ENCODE measurements at regions not wholly inside any gene's neighbourhood (a gene's known extent, or its start where the extent isn't known, plus 50 kb on each side); places are given as distances from the start of the nearest gene placed in this dataset.
A peak's percentile ranks its signal among the peaks of the same experiment; 100 is the strongest.
"Not testable (repeated sequence)": the region's sequence is repeated elsewhere in the genome, so short reads cannot be mapped to it uniquely, and the experiment has no call there.

DNA sequence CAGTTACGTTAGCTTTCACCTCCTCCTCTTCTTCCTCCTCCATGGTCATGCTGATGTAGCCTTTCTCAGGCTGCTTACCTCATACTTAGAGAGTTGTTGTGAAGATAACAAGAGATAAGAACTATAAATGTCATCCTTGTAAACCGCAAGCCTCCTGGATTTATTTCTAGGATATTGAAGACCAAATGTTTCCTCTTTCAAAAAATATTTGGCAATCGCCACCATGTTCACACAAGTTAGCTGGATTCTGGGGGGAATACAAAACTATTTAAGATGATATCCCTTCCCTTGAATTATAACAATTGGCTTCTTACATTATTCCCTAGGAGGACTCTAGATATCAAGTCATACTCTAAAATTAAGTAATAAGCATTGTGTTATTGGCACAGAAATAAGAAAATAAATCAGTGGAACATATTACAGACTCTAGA, 99.8 kb upstream of the PLEKHG1 start:
- DNase-seq, result no peak

DNA sequence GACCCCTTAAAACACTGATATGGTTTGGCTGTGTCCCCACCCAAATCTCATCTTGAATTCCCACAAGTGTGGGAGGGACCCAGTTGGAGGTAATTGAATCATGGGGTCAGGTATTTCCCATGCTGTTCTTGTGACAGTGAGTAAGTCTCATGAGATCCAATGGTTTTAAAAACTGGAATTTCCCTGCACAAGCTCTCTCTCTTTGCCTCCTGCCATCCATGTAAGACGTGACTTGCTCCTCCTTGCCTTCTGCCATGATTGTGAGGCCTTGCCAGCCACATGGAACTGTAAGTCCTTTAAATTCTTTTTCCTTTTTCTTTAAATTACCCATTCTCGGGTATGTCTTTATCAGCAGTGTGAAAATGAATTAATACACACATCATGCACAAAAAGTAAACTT, 99.1 kb upstream of the PLEKHG1 start:
- not testable (repeated sequence) for DNase-seq

- DNase-seq, result no peak
Measured at GRCh38 chr6:150503041-150503440, 96.6 kb upstream of the PLEKHG1 start.

- DNase-seq, result no peak
Measured at GRCh38 chr6:150503586-150504339, 95.9 kb upstream of the PLEKHG1 start.

DNA sequence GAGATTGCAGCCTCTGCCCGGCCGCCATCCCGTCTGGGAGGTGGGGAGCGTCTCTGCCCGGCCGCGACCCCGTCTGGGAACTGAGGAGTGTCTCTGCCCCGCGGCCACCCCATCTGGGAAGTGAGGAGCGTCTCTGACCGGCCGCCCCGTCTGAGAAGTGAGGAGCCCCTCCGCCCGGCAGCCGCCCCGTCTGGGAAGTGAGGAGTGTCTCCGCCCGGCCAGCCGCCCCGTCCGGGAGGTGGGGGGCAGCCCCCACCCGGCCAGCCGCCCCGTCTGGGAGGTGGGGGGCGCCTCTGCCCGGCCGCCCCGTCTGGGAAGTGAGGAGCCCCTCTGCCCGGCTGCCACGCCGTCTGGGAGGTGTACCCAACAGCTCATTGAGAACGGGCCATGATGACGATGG, 92.3 kb upstream of the PLEKHG1 start:
- not testable (repeated sequence) for DNase-seq

DNA sequence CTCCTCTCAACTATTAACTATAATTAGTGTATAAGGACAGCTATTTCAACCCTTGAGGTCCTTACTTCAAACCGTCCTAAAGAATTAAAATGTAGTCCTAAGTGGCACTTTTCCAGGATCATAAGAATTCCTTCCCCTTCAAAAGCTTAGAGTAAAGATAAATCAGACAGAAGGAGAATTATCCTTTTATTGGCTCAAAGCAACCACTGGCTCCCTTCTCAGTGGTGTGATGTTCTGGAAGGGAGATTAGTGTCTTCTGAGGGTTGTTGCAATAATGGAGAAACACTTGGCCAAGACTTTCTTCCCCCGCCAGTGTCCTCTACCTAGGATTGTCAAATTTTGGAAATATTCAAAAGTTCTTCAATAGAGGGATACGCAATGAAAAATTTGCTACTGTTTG, 89.1 kb upstream of the PLEKHG1 start:
- no peak for DNase-seq

- DNase-seq, result no peak
Measured at GRCh38 chr6:150511313-150511712, 88.4 kb upstream of the PLEKHG1 start.

DNA sequence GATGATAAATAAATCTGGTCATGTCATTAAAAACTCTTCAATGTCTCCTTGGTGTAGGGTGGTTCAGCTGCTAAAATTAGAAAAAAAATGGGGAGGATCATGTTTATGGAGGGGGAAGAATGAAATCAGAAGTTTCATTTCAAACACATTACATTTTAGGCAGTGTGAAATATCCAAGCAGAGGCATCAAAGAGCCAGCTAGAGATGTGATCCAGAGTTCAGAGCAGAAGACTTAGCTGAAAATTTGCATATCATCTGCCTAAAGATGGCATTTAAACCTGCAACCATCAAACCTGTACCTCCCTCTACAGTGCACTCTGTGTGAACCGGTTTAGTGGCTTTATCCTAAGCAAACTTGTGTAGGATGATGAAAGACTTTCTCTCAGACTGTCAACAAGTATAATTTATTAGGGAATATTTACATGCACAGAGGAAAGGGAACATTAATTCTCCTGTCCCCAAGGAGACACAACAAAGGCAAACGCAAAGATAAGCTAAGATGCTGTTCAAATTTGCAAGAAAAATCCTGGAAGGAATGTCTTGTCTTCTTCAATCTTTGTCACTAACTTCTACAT, 84.8 kb upstream of the PLEKHG1 start:
- DNase-seq, result peak; percentile 35

DNA sequence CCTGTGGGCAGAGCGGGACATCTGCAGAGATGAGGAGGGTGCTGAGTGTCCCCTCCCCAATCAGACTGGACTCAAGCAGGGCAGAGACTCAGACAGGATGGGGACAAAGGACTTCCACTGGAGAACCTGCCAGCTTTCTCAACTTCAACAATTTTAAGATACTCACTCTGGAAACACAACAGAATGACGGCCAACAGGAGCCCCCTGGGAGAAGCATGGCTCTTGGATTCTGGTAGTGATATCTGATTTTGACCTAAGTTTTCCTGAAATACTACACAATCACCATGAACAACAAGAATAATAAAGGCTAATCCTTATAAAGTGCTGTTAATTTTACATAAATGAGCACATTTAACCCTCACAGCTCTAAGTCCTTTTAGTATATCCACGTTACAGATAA, 83.5 kb upstream of the PLEKHG1 start:
- no peak for DNase-seq

DNA sequence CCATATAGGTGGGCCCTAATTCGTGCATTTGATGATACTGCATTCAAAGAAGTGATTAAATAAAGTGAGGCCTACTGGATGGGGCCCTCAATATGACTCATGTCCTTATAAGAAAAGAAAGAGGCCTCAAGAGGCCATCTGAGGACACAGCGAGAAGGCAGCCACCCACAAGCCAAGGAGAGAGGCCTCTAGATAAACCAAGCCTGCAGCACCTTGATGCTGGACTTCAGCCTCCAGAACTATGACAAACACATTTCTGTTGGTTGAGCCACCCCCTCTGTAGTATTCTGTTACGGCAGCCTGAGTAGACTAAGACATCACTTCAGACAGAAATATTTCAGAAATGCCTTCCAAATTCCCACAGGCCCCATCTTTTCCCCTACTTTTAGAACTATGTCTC, 82.5 kb upstream of the PLEKHG1 start:
- DNase-seq, result no peak

- DNase-seq, result no peak
Measured at GRCh38 chr6:150521482-150521881, 78.2 kb upstream of the PLEKHG1 start.

DNA sequence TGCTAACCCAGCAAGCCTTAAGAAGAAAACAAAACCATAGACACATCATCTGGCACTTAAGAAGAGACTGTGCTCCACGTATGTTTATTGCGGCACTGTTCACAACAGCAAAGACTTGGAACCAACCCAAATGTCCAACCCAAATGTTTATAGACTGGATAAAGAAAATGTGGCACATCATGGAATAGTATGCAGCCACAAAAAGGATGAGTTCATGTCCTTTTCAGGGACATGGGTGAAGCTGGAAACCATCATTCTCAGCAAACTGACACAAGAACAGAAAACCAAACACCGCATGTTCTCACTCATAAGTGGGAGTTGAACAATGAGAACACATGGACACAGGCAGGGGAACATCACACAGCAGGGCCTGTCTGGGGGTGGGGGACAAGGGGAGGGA, 76.5 kb upstream of the PLEKHG1 start:
- not testable (repeated sequence) for DNase-seq

DNA sequence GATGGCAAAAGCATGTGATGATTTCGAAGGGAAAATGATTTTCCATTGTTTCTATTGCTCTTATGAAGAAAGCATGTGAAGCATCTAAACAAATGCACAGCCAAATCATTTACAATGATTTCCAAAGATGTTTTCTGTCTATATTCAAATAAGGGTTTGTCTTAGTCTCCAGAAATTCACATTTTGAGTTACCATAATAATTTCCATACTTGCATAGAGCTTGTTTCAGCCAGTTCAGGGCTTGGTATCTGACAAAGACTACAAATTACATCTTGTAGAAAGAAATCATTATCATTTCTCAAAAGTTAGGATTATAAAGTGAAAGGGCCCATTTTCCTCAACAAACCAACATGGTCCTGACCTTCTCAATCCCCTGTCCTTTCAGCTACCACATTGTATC, 74.4 kb upstream of the PLEKHG1 start:
- DNase-seq, result no peak

DNA sequence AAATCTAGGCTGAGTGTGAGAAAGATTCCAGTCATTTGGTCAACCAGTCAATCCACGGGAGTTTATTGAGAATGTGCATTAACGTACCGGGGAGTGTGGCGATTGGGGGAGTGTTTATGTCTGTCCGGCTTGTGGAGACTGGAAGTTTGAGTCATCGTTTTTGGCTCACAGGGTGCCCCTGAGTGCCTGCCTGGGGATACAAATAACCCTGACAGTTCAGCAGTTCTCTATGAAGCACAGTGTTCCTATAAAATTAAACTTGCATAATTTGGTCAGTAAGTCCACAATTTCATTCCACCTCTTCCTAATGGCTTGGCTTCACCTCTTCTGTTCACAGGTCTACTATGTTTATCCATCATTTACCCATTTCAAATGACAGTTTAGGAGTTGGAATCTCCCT, 72.6 kb upstream of the PLEKHG1 start:
- DNase-seq, result no peak

GRCh38 chr6:150528648-150529285, 70.9 kb upstream of the PLEKHG1 start:
- DNase-seq, result peak; percentile 54

DNA sequence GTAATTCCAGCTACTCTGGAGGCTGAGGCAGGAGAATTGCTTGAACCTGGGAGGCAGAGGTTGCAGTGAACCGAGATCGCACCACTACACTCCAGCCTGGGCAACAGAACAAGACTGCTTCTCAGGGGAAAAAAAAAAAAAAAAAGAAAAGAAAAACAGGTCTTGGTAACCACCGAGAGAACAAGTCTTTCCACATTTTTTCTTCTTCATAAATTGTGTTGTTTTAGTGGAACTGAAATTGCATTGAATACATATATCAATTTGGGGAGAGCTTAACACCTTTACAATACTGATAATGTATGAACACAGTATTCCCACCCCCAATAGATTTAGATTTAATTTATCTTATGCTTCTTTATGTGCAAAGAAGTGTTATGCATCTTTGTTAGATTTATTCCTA, 70.0 kb upstream of the PLEKHG1 start:
- no peak for DNase-seq

DNA sequence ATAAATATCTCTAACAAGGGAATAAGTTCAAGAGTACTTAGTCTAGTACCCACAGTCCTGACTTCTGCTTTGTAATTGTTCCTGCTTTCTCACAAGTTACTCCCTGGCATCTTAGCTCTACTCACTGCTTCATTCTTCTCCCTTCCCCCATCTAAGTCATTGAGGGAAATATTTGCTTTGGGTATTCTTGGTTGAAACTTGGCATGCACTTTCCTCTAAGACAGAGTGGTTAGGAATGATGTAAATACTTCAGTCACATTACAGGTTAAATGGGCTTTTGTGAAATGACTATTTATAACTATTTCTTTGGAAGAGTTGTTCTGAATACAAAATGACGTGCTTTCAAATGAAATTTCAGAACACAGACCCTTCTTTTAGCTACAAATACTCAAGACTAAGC, 67.7 kb upstream of the PLEKHG1 start:
- DNase-seq, result no peak

DNA sequence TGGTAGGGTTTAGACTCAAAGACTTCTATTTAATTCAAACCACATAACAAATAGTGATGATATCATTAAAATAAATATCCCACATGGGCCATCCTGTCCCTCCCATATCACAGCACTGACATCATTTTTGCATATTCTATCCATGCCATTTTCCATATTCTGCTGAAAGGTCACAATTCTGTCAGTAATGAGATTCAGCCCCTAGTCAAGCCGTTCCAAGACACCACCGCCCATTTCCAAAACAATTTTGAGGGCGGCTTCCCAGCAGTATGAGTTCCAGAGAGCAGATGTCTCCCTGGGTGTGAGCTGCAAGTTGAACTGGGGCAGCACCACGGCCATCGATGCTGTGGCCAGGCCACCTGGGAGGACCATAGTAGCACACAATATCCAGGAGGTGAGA, 65.1 kb upstream of the PLEKHG1 start:
- DNase-seq, result no peak

DNA sequence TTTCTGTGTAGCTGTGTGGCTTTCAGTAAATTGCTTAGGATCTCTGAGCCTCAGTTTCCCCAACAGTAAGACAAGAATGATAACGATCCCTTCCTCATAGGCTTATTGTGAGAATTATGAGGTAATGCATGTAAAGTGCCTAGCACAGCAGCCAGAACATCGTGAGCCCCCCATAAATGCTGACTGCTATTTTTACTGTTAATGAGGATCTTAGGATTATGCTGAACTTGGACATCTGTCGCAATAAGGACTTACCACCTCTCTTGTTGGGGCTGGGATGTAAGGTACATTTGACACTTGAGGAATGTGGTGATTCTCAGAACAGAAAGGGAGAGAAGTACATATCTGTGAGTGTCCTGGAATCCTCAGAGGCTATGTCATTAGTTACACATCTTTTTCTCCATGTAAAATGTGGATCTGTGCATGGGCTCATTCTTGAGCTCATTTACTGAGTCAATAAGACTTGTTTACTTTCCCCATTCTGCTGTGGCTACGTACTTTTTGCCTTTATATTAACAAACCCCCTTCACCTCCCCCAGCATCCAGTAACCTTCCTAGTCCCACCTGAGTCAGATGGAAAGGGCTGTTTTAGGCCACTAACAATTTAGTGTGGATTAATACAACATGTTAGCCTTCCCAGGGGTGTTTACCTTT, 64.4 kb upstream of the PLEKHG1 start:
- DNase-seq, result no peak

- no peak for DNase-seq
Measured at GRCh38 chr6:150535818-150536220, 63.9 kb upstream of the PLEKHG1 start.

GRCh38 chr6:150536835-150537234, 62.9 kb upstream of the PLEKHG1 start:
- no peak for DNase-seq

DNA sequence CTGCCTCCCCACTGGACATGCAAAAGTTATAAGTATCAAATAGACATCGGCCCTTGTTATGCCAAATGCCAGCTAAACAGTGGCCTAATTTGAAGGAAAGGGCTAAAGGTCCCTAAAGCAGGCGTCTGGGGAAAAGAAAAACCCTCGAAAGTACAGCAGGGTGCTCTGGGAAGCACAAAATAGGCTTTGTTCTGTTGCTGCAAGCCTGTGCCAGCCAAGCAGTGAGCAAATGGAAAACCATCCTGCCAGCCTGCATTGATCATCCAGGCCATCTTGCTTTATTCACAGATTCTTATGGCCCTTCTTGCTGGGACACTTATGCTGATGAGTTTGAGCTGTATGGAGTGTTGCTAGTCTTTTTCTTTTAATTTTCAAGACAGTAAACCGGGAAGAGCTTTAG, 62.2 kb upstream of the PLEKHG1 start:
- DNase-seq, result no peak

DNA sequence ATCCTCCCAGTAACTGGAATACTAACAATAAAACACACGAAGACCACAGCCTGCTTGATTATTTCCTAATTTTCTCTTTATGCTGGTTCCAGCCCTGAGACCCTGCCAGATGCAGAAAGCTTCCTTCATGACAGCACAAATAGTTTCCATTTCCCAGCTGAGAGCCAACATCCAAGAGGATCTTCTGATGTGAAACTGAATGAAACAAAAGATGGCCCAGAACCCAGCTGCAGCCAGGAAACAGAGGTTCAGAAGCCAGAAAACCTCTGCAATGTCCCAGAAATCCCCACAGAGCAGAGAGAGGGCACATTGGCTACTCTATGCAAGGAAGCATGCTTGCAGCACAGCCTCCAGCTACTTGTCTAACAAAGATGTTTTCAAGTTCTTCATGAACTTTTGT, 61.8 kb upstream of the PLEKHG1 start:
- no peak for DNase-seq

All from right kidney (tissue), 1 donor.